GM13976 (cell line): ENCODE measurements at regions not wholly inside any gene's neighbourhood (a gene's known extent, or its start where the extent isn't known, plus 50 kb on each side); places are given as distances from the start of the nearest gene placed in this dataset.

Source experiments
- DNase-seq: peaks from one replicate; pipeline ENCODE4 v3.0.0; 2012; ENCODE audit warnings: low spot score
- in situ Hi-C: fragments of 300-500 bp; cut with MboI; formaldehyde crosslinking; loops from one replicate; pipeline ENCODE4 v1.12.0; 2022; ENCODE audit warnings: low sequenced_read_pairs, mixed read lengths, inconsistent platforms; ENCODE audit not compliant: unreplicated experiment
- TF ChIP-seq, protein P1 (sequence below): IDR thresholded peaks from 2 replicates; pipeline ENCODE4 v1.5.1; 2012; ENCODE audit warnings: borderline replicate concordance, mild to moderate bottlenecking; ENCODE audit not compliant: insufficient read depth; ENCODE audit errors: extremely low read depth, missing control alignments, control extremely low read depth

- DNase-seq = peak; percentile 82
- TF ChIP-seq, protein P1, sequence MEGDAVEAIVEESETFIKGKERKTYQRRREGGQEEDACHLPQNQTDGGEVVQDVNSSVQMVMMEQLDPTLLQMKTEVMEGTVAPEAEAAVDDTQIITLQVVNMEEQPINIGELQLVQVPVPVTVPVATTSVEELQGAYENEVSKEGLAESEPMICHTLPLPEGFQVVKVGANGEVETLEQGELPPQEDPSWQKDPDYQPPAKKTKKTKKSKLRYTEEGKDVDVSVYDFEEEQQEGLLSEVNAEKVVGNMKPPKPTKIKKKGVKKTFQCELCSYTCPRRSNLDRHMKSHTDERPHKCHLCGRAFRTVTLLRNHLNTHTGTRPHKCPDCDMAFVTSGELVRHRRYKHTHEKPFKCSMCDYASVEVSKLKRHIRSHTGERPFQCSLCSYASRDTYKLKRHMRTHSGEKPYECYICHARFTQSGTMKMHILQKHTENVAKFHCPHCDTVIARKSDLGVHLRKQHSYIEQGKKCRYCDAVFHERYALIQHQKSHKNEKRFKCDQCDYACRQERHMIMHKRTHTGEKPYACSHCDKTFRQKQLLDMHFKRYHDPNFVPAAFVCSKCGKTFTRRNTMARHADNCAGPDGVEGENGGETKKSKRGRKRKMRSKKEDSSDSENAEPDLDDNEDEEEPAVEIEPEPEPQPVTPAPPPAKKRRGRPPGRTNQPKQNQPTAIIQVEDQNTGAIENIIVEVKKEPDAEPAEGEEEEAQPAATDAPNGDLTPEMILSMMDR = peak; percentile 88
- in situ Hi-C loops = loop anchor here (5.0 kb wide), 1 partner anchor 92 kb away; the partner anchor contains the start of gene PPM1J
Observed at GRCh38 chr1:112808861-112809684, 93.9 kb upstream of the PPM1J start.

DNA sequence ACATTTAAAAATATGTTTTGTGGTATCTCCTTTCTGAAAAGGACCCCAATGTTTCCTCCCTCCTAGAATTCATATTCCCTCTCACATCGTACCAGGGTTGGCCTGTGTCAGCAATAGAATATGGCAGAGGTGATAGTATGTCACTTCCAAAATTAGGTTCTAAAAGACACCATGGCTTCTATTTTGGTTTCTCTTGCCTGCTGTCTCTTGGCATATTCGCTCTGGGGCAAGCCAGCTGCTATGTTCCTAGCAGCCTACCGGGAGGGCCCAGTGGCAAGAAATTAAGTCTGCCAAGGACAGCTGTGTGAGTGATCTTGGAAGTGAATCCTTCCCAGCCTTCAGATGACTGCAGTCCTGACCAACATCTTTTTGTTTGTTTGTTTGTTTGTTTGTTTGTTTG, 92.9 kb upstream of the PPM1J start:
- TF ChIP-seq, protein P1 = no peak
- DNase-seq = no peak
- in situ Hi-C loops = loop anchor here (5.0 kb wide), 1 partner anchor 91 kb away; the partner anchor contains the start of gene PPM1J

GRCh38 chr1:112807117-112807516, 92.0 kb upstream of the PPM1J start:
- in situ Hi-C loops = loop anchor here (5.0 kb wide), 1 partner anchor 90 kb away; the partner anchor contains the start of gene PPM1J
- TF ChIP-seq, protein P1 = no peak
- DNase-seq = no peak

DNA sequence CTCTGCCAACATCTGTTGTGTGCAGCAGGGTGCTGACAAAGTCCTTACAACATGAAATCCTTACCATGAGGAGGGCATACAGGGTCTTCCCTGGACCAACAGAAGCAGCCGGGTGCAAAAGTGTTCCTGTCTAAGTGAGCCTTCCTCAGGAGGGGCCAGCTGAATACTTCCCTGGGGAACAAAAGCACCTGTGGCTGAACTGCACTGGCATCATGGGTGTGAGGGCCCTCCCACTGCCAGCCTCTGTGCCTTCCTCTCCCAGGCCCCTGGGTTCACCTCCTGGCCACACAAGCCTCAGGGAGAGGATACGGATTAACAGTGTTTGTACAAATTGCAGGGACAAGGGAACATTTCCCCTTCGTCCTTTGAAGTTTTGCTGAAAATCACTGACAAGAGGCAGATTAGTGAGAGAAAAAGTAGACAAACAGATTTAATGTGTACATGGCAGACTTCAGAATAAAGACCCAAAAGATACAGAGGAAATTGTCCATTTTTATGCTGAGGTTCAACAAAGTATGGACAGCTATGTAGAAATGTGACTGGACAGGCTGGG, 91.0 kb upstream of the PPM1J start:
- in situ Hi-C loops = loop anchor here (5.0 kb wide), 1 partner anchor 89 kb away; the partner anchor contains the start of gene PPM1J
- TF ChIP-seq, protein P1 = no peak

GRCh38 chr1:112805155-112805853, 90.2 kb upstream of the PPM1J start:
- TF ChIP-seq, protein P1 = no peak
- DNase-seq = no peak
- in situ Hi-C loops = loop anchor here (5.0 kb wide), 1 partner anchor 88 kb away; the partner anchor contains the start of gene PPM1J

More for the DNA sequence above, 91.0 kb upstream of the PPM1J start:
- no peak for DNase-seq
